ENCODE measurements at regions not wholly inside any gene's neighbourhood (a gene's known extent, or its start where the extent isn't known, plus 50 kb on each side); places are given as distances from the start of the nearest gene placed in this dataset.

GRCh38 chr10:108721874-108722273 is 1201.4 kb downstream of the XPNPEP1 start:
- no peak for TF ChIP-seq JUN (IDR thresholded peaks at IDR 0.05; ENCODE audit: low read depth, low read length)
- no peak for TF ChIP-seq TAF7 (optimal IDR thresholded peaks at IDR 0.05; ENCODE audit: borderline replicate concordance, low read depth, low read length)
- TF ChIP-seq CHD2 (IDR thresholded peaks at IDR 0.05; ENCODE audit: low read length) = no peak
- no peak for TF ChIP-seq POLR2A (IDR thresholded peaks at IDR 0.05; ENCODE audit: control extremely low read depth in 1 of 2, low read depth in 2 of 2, low read length in 2 of 2)
- no peak for TF ChIP-seq SIN3A (conservative IDR thresholded peaks at IDR 0.05 in 1 of 2, IDR thresholded peaks at IDR 0.05 in 1 of 2; ENCODE audit: low read depth in 1 of 2, low read length in 2 of 2)
- TF ChIP-seq YY1 (IDR thresholded peaks at IDR 0.05; ENCODE audit: low read depth, low read length) = no peak
- TF ChIP-seq RAD21 (IDR thresholded peaks at IDR 0.05 in 1 of 2, conservative IDR thresholded peaks at IDR 0.05 in 1 of 2; ENCODE audit: low read depth in 2 of 2, low read length in 2 of 2) = no peak
- TF ChIP-seq EGR1 (IDR thresholded peaks at IDR 0.05; ENCODE audit: borderline replicate concordance, low read depth, low read length) = no peak
- TF ChIP-seq CTCF (IDR thresholded peaks at IDR 0.05; ENCODE audit: control extremely low read depth in 1 of 3, insufficient read depth in 1 of 3, low read depth in 1 of 3, low read length in 3 of 3) = no peak
- no peak for TF ChIP-seq USF2 (IDR thresholded peaks at IDR 0.05; ENCODE audit: low read length)
- TF ChIP-seq GTF2F1 (IDR thresholded peaks at IDR 0.05; ENCODE audit: borderline replicate concordance, low read depth, low read length) = no peak
- no peak for TF ChIP-seq TAF1 (IDR thresholded peaks at IDR 0.05; ENCODE audit: low read depth, low read length)
- TF ChIP-seq HDAC6 (IDR thresholded peaks at IDR 0.05; ENCODE audit: low read depth, low read length) = no peak
- TF ChIP-seq RXRA (IDR thresholded peaks at IDR 0.05; ENCODE audit: insufficient read depth, low read depth, low read length) = no peak
